ENCODE measurements at regions not wholly inside any gene's neighbourhood (a gene's known extent, or its start where the extent isn't known, plus 50 kb on each side); places are given as distances from the start of the nearest gene placed in this dataset.

GRCh38 chr2:136361521-136361920 is 243.6 kb upstream of the CXCR4 start:
- Histone ChIP-seq H3K27me3 (ENCODE audit: insufficient read depth) (no peaks in the 10 kb centered on the region), H3F3A (replicated peaks; ENCODE audit: insufficient read depth) (no peaks in the 10 kb centered on the region), H3K9ac (no peak overlapping the region), H3K9me2 (no peaks in the 10 kb centered on the region), H3K4me1 (ENCODE audit: control insufficient read depth in 1 of 2, insufficient read depth in 2 of 2, low read depth in 1 of 2, low read length in 1 of 2) (peaks cover 0 to 7% of the 10 kb centered on the region in 2 experiments; a peak in 1 of 4 replicates), H4K20me1 (ENCODE audit: insufficient read depth) (no peaks in the 10 kb centered on the region), H3K4me2 (no peak overlapping the region), H3K9me3 (no peaks in the 10 kb centered on the region), H3K27ac (ENCODE audit: low read depth in 2 of 2, low read length in 1 of 2) (no peak overlapping the region), H3K4me3 (ENCODE audit: low read depth in 2 of 2, low read length in 1 of 2) (no peak overlapping the region), H3K36me3 (replicated peaks in 1 of 2; ENCODE audit: control insufficient read depth in 1 of 2, insufficient read depth in 2 of 2, low read length in 1 of 2) (no peaks in the 10 kb centered on the region), H2AFZ (ENCODE audit: low read depth) (no peak overlapping the region), H3K79me2 (ENCODE audit: insufficient read depth) (no peaks in the 10 kb centered on the region)
- no peak for DNase-seq
- ChIA-PET POLR2A (no interaction called here), CTCF (no interaction called here)
- WGBS (ENCODE audit: low lambda C conversion rate): 20% methylated on average over 3 of the region's 3 CpGs
- TF ChIP-seq YY1 (IDR thresholded peaks at IDR 0.05; ENCODE audit: low read depth) (no peak), GATA2 (CRISPR knock-in tag; IDR thresholded peaks at IDR 0.05) (no peak), FOXM1 (IDR thresholded peaks at IDR 0.05; ENCODE audit: low read depth) (no peak), NRF1 (IDR thresholded peaks at IDR 0.05; ENCODE audit: low read depth, low read length) (no peak), RCOR1 (IDR thresholded peaks at IDR 0.05; ENCODE audit: low read length) (no peak), TCF12 (IDR thresholded peaks at IDR 0.05) (no peak), RAD21 (IDR thresholded peaks at IDR 0.05; ENCODE audit: low read length) (no peak)
- TF ChIP-seq, protein P1, sequence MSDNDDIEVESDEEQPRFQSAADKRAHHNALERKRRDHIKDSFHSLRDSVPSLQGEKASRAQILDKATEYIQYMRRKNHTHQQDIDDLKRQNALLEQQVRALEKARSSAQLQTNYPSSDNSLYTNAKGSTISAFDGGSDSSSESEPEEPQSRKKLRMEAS (IDR thresholded peaks at IDR 0.05; ENCODE audit: low read depth): no peak
- TF ChIP-seq, protein P2, sequence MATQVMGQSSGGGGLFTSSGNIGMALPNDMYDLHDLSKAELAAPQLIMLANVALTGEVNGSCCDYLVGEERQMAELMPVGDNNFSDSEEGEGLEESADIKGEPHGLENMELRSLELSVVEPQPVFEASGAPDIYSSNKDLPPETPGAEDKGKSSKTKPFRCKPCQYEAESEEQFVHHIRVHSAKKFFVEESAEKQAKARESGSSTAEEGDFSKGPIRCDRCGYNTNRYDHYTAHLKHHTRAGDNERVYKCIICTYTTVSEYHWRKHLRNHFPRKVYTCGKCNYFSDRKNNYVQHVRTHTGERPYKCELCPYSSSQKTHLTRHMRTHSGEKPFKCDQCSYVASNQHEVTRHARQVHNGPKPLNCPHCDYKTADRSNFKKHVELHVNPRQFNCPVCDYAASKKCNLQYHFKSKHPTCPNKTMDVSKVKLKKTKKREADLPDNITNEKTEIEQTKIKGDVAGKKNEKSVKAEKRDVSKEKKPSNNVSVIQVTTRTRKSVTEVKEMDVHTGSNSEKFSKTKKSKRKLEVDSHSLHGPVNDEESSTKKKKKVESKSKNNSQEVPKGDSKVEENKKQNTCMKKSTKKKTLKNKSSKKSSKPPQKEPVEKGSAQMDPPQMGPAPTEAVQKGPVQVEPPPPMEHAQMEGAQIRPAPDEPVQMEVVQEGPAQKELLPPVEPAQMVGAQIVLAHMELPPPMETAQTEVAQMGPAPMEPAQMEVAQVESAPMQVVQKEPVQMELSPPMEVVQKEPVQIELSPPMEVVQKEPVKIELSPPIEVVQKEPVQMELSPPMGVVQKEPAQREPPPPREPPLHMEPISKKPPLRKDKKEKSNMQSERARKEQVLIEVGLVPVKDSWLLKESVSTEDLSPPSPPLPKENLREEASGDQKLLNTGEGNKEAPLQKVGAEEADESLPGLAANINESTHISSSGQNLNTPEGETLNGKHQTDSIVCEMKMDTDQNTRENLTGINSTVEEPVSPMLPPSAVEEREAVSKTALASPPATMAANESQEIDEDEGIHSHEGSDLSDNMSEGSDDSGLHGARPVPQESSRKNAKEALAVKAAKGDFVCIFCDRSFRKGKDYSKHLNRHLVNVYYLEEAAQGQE (IDR thresholded peaks at IDR 0.05; ENCODE audit: low read depth, low read length): no peak
- TF ChIP-seq, protein P3, sequence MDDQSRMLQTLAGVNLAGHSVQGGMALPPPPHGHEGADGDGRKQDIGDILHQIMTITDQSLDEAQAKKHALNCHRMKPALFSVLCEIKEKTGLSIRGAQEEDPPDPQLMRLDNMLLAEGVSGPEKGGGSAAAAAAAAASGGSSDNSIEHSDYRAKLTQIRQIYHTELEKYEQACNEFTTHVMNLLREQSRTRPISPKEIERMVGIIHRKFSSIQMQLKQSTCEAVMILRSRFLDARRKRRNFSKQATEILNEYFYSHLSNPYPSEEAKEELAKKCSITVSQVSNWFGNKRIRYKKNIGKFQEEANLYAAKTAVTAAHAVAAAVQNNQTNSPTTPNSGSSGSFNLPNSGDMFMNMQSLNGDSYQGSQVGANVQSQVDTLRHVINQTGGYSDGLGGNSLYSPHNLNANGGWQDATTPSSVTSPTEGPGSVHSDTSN (IDR thresholded peaks at IDR 0.05): no peak

DNA sequence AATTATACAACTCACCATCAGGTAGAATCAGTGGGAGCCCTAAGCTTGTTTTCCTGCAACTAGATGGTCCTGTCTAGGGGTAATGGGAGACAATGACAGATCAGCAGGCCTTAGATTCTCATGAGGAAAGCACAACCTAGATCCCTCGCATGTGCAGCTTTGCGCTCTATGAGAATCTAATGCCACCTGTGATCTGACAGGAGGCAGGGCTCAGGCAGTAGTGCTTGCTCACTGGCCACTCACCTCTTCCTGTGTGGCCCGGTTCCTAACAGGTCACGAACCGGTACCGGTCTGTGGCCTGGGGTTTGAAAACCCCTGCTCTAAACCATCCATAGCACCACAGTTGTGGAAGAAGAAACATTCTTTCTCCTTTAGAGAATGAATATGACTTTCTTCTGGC is 242.8 kb upstream of the CXCR4 start:
- WGBS (ENCODE audit: low lambda C conversion rate): 48% methylated on average over 6 of the region's 6 CpGs
- Histone ChIP-seq H3K36me3 (replicated peaks in 1 of 2; ENCODE audit: control insufficient read depth in 1 of 2, insufficient read depth in 2 of 2, low read length in 1 of 2) (no peaks in the 10 kb centered on the region), H3K9me2 (no peaks in the 10 kb centered on the region), H3K27ac (ENCODE audit: low read depth in 2 of 2, low read length in 1 of 2) (no peak overlapping the region), H3K9ac (no peak overlapping the region), H3F3A (replicated peaks; ENCODE audit: insufficient read depth) (no peaks in the 10 kb centered on the region), H3K4me3 (ENCODE audit: low read depth in 2 of 2, low read length in 1 of 2) (no peak overlapping the region), H3K9me3 (no peaks in the 10 kb centered on the region), H2AFZ (ENCODE audit: low read depth) (no peak overlapping the region), H3K27me3 (ENCODE audit: insufficient read depth) (no peaks in the 10 kb centered on the region), H3K4me2 (no peak overlapping the region), H4K20me1 (ENCODE audit: insufficient read depth) (no peaks in the 10 kb centered on the region), H3K79me2 (ENCODE audit: insufficient read depth) (no peaks in the 10 kb centered on the region), H3K4me1 (ENCODE audit: control insufficient read depth in 1 of 2, insufficient read depth in 2 of 2, low read depth in 1 of 2, low read length in 1 of 2) (peaks cover 0 to 12% of the 10 kb centered on the region in 2 experiments; a peak in 1 of 4 replicates)
- no peak for DNase-seq
- ChIA-PET CTCF (no interaction called here), POLR2A (no interaction called here)
- TF ChIP-seq GABPA (IDR thresholded peaks at IDR 0.05; ENCODE audit: low read depth) (no peak), RFX5 (IDR thresholded peaks at IDR 0.05; ENCODE audit: low read length) (no peak), EP300 (IDR thresholded peaks at IDR 0.05; ENCODE audit: borderline replicate concordance in 1 of 2, low read depth in 1 of 2, low read length in 1 of 2) (no peak), ELF1 (IDR thresholded peaks at IDR 0.05) (no peak), JUND (IDR thresholded peaks at IDR 0.05) (no peak), SIN3A (IDR thresholded peaks at IDR 0.05; ENCODE audit: borderline replicate concordance, low read depth, low read length) (no peak), NRF1 (IDR thresholded peaks at IDR 0.05; ENCODE audit: low read depth, low read length) (no peak), FOSL2 (IDR thresholded peaks at IDR 0.05; ENCODE audit: borderline replicate concordance, low read depth) (no peak), MEF2A (IDR thresholded peaks at IDR 0.05; ENCODE audit: borderline replicate concordance, low read depth) (no peak), RAD21 (IDR thresholded peaks at IDR 0.05; ENCODE audit: low read length) (no peak), GATA2 (CRISPR knock-in tag; IDR thresholded peaks at IDR 0.05) (no peak)
- TF ChIP-seq, protein P2 (IDR thresholded peaks at IDR 0.05; ENCODE audit: low read depth, low read length): no peak
- TF ChIP-seq, protein P3 (IDR thresholded peaks at IDR 0.05): no peak
